Vagina (tissue), 2 donors: ENCODE measurements at regions not wholly inside any gene's neighbourhood (a gene's known extent, or its start where the extent isn't known, plus 50 kb on each side); places are given as distances from the start of the nearest gene placed in this dataset.
"Not testable (repeated sequence)": the region's sequence is repeated elsewhere in the genome, so short reads cannot be mapped to it uniquely, and the experiment has no call there.

Experiments used
- POLR2A ChIP-seq, 2 donors: fragments of 450-650 bp; IDR thresholded peaks; one replicate each; pipeline ENCODE4 v1.6.1; 2017; ENCODE audit warnings: antibody characterized with exemption in 2 of 2, mild to moderate bottlenecking in 2 of 2, moderate library complexity in 2 of 2
- POLR2AphosphoS5 ChIP-seq, 2 donors: sonication (generic); formaldehyde crosslinking; IDR thresholded peaks; one replicate each; pipeline ENCODE4 v1.9.0; 2017; ENCODE audit warnings: antibody characterized with exemption in 2 of 2, mild to moderate bottlenecking in 2 of 2, low read depth in 1 of 2; ENCODE audit not compliant: insufficient read depth in 1 of 2
- TF ChIP-seq, protein P1 (sequence below), 3 experiments: fragments of 450-650 bp in 2 of 3; fragments of 200-600 bp in 1 of 3; sonication (generic) in 1 of 3; IDR thresholded peaks; one replicate each; pipeline ENCODE4 v1.5.1; 2017 to 2019; ENCODE audit warnings: antibody characterized with exemption in 3 of 3, mild to moderate bottlenecking in 2 of 3, moderate library complexity in 2 of 3

DNA sequence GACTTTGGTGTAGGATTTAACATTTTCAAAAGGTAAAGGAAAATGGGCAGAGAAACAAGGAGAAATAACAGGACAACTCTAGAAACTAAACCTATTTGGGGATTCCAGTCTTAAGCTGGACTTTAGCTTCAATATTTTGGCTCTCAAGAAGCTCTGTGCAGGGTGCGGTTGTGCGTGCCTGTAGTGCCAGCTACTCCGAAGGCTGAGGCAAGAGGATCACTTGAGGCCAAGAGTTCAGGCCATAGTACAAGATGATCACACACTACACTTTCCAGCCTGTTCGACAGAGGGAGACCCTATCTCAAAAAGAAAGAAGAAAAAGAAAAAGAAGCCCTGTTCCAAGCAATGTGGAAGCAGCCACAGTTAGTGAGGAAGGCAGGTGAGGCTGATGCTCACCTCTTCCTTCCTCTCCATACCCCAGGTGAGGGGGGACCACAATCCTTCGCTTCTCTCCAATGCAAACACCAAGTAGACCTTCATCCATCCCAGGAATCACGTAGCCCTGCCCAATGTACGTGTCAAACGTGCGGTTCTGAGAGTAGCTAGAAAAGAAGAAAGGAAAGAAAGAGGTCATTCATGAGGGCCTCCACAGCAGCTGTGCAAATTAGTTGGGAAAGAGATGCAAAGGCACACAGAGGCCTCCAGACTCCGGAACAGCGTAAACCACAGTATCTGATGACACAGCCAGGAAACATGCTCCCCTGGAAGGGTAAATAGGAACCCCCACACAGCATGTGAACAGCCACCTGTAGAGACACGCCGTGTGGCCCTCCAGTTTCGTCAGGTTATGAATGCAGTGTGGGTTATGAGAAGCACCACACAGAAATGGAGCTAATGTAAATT lies 126.5 kb upstream of the VOPP1 start:
- TF ChIP-seq, protein P1, sequence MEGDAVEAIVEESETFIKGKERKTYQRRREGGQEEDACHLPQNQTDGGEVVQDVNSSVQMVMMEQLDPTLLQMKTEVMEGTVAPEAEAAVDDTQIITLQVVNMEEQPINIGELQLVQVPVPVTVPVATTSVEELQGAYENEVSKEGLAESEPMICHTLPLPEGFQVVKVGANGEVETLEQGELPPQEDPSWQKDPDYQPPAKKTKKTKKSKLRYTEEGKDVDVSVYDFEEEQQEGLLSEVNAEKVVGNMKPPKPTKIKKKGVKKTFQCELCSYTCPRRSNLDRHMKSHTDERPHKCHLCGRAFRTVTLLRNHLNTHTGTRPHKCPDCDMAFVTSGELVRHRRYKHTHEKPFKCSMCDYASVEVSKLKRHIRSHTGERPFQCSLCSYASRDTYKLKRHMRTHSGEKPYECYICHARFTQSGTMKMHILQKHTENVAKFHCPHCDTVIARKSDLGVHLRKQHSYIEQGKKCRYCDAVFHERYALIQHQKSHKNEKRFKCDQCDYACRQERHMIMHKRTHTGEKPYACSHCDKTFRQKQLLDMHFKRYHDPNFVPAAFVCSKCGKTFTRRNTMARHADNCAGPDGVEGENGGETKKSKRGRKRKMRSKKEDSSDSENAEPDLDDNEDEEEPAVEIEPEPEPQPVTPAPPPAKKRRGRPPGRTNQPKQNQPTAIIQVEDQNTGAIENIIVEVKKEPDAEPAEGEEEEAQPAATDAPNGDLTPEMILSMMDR (IDR thresholded peaks at IDR 0.05) = not testable (repeated sequence)
- not testable (repeated sequence) for TF ChIP-seq POLR2AphosphoS5 (IDR thresholded peaks at IDR 0.05; ENCODE audit: insufficient read depth in 1 of 2, low read depth in 1 of 2); POLR2A (IDR thresholded peaks at IDR 0.05)
